ENCODE measurements at regions not wholly inside any gene's neighbourhood (a gene's known extent, or its start where the extent isn't known, plus 50 kb on each side); places are given as distances from the start of the nearest gene placed in this dataset.

DNA sequence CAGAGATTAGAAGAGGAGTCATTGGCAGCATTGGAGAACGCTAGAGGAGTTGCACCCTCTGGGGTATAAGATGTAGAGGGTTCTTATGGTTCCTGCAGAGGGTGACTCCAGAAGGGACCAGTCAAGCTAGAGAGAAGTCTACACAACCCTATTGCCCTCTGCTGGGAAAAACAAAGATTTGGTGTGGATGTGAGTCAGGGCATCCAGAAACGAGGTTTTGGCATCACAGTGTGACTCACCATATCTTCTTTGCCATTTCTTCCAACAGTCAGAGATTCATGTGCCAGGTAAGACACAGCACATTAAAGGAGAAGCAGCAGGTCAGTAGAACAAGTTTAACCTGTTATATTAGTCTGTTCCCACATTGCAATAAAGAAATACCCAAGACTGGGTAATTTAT, 598.8 kb downstream of the MAFB start:
- Histone ChIP-seq H3K79me2 (ENCODE audit: insufficient read depth, low read length) (no peaks in the 10 kb centered on the region), H3F3A (ENCODE audit: low read depth) (no peaks in the 10 kb centered on the region), H2AFZ (ENCODE audit: low read length) (no peak overlapping the region), H3K9ac (ENCODE audit: low read depth, low read length, poor library complexity, severe bottlenecking) (no peak overlapping the region), H3K27me3 (ENCODE audit: insufficient read depth, low read length, poor library complexity, severe bottlenecking) (no peaks in the 10 kb centered on the region), H3K4me1 (ENCODE audit: insufficient read depth, low read length, poor library complexity, severe bottlenecking) (no peaks in the 10 kb centered on the region), H3K4me3 (ENCODE audit: low read length, poor library complexity, severe bottlenecking) (no peak overlapping the region), H3K4me2 (ENCODE audit: low read depth, low read length, poor library complexity, severe bottlenecking) (no peak overlapping the region), H3K9me2 (replicated peaks; ENCODE audit: low read depth, low read length) (no peaks in the 10 kb centered on the region), H4K20me1 (ENCODE audit: insufficient read depth, low read length, poor library complexity, severe bottlenecking) (no peaks in the 10 kb centered on the region), H3K9me3 (ENCODE audit: insufficient read depth, low read depth, low read length) (no peaks in the 10 kb centered on the region), H3K36me3 (ENCODE audit: insufficient read depth, low read length) (no peaks in the 10 kb centered on the region)
- TF ChIP-seq EZH2phosphoT487 (IDR thresholded peaks at IDR 0.05; ENCODE audit: borderline replicate concordance): no peak
- TF ChIP-seq, protein P1, sequence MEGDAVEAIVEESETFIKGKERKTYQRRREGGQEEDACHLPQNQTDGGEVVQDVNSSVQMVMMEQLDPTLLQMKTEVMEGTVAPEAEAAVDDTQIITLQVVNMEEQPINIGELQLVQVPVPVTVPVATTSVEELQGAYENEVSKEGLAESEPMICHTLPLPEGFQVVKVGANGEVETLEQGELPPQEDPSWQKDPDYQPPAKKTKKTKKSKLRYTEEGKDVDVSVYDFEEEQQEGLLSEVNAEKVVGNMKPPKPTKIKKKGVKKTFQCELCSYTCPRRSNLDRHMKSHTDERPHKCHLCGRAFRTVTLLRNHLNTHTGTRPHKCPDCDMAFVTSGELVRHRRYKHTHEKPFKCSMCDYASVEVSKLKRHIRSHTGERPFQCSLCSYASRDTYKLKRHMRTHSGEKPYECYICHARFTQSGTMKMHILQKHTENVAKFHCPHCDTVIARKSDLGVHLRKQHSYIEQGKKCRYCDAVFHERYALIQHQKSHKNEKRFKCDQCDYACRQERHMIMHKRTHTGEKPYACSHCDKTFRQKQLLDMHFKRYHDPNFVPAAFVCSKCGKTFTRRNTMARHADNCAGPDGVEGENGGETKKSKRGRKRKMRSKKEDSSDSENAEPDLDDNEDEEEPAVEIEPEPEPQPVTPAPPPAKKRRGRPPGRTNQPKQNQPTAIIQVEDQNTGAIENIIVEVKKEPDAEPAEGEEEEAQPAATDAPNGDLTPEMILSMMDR (conservative IDR thresholded peaks at IDR 0.05; ENCODE audit: low read length): no peak

DNA sequence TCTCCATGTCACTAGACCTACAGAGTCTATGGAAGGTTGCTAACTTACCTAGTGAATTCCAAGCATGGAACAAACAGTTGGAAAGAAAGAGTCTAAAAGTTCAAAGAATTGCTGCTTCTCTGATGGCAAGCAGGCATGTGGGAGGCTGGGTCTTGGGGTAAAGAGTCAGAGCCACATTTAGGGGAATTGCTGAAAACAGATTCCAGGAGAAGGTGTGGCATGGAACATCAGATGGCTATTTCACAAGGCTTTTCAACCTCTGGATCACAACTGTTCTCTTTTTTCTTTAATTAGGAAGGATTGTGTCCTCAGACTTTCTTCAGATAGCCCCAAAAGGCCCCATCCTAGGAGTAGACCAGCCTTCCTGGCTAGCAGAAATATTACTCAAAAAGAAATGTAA, 601.5 kb downstream of the MAFB start:
- Histone ChIP-seq H2AFZ (ENCODE audit: low read length) (no peak overlapping the region), H3K27me3 (ENCODE audit: insufficient read depth, low read length, poor library complexity, severe bottlenecking) (no peaks in the 10 kb centered on the region), H3K4me1 (ENCODE audit: insufficient read depth, low read length, poor library complexity, severe bottlenecking) (no peaks in the 10 kb centered on the region), H3K36me3 (ENCODE audit: insufficient read depth, low read length) (no peaks in the 10 kb centered on the region), H3F3A (ENCODE audit: low read depth) (no peaks in the 10 kb centered on the region), H3K4me2 (ENCODE audit: low read depth, low read length, poor library complexity, severe bottlenecking) (no peak overlapping the region), H3K4me3 (ENCODE audit: low read length, poor library complexity, severe bottlenecking) (no peak overlapping the region), H3K9me3 (ENCODE audit: insufficient read depth, low read depth, low read length) (no peaks in the 10 kb centered on the region), H3K9ac (ENCODE audit: low read depth, low read length, poor library complexity, severe bottlenecking) (no peak overlapping the region), H4K20me1 (ENCODE audit: insufficient read depth, low read length, poor library complexity, severe bottlenecking) (no peaks in the 10 kb centered on the region), H3K79me2 (ENCODE audit: insufficient read depth, low read length) (no peaks in the 10 kb centered on the region), H3K9me2 (replicated peaks; ENCODE audit: low read depth, low read length) (no peaks in the 10 kb centered on the region)
- TF ChIP-seq EZH2phosphoT487 (IDR thresholded peaks at IDR 0.05; ENCODE audit: borderline replicate concordance): no peak
- TF ChIP-seq, protein P1 (conservative IDR thresholded peaks at IDR 0.05; ENCODE audit: low read length): no peak

DNA sequence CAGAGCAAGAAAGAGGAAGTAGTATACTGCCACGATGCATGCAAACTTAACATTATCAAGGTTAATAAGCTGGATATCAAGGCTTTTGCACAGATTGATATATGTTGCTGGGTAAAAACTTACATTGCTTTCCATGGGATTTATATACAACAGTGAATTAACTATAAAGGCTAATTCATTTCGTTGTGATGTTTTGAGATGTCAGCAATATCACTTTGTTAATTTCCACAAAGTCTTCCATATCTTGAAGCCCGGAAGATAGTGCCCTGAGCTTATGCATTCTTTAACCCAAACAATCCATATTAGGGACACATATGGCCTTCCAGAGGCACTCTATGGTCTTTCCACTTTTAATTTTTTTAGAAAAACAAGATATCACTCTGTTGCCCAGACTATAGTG, 603.5 kb downstream of the MAFB start:
- no peak overlapping the region for H3K9ac ChIP-seq (ENCODE audit: low read depth, low read length, poor library complexity, severe bottlenecking)
- no peak overlapping the region for H3K4me3 ChIP-seq (ENCODE audit: low read length, poor library complexity, severe bottlenecking)
- no peak overlapping the region for H2AFZ ChIP-seq (ENCODE audit: low read length)
- H3K27me3 ChIP-seq (ENCODE audit: insufficient read depth, low read length, poor library complexity, severe bottlenecking): no peaks in the 10 kb centered on the region
- no peaks in the 10 kb centered on the region for H4K20me1 ChIP-seq (ENCODE audit: insufficient read depth, low read length, poor library complexity, severe bottlenecking)
- H3K36me3 ChIP-seq (ENCODE audit: insufficient read depth, low read length): no peaks in the 10 kb centered on the region
- H3K4me1 ChIP-seq (ENCODE audit: insufficient read depth, low read length, poor library complexity, severe bottlenecking): no peaks in the 10 kb centered on the region
- no peaks in the 10 kb centered on the region for H3K9me3 ChIP-seq (ENCODE audit: insufficient read depth, low read depth, low read length)
- no peak overlapping the region for H3K4me2 ChIP-seq (ENCODE audit: low read depth, low read length, poor library complexity, severe bottlenecking)
- H3F3A ChIP-seq (ENCODE audit: low read depth): no peaks in the 10 kb centered on the region
- no peaks in the 10 kb centered on the region for H3K9me2 ChIP-seq (replicated peaks; ENCODE audit: low read depth, low read length)
- no peak for TF ChIP-seq EZH2phosphoT487 (IDR thresholded peaks at IDR 0.05; ENCODE audit: borderline replicate concordance)
- TF ChIP-seq, protein P1 (conservative IDR thresholded peaks at IDR 0.05; ENCODE audit: low read length): no peak
- no peaks in the 10 kb centered on the region for H3K79me2 ChIP-seq (ENCODE audit: insufficient read depth, low read length)
